ENCODE measurements at regions not wholly inside any gene's neighbourhood (a gene's known extent, or its start where the extent isn't known, plus 50 kb on each side); places are given as distances from the start of the nearest gene placed in this dataset.

GRCh38 chr4:119693126-119693525 lies 64.5 kb upstream of the PDE5A start:
- Histone ChIP-seq H3K9ac (ENCODE audit: low read length) (no peak overlapping the region), H2AFZ (ENCODE audit: low read length) (no peak overlapping the region), H3K4me3 (ENCODE audit: low read length) (no peak overlapping the region), H3K4me2 (ENCODE audit: low read length) (no peak overlapping the region), H3K9me2 (replicated peaks; ENCODE audit: low read length) (no peaks in the 10 kb centered on the region), H3K27me3 (ENCODE audit: low read length) (no peaks in the 10 kb centered on the region), H3F3A (ENCODE audit: low read length, unreplicated experiment) (no peaks in the 10 kb centered on the region), H3K79me2 (ENCODE audit: low read length) (no peaks in the 10 kb centered on the region), H3K4me1 (ENCODE audit: insufficient read depth, low read length) (no peaks in the 10 kb centered on the region), H3K27ac (ENCODE audit: low read length) (no peak overlapping the region), H3K36me3 (ENCODE audit: low read depth, low read length) (no peaks in the 10 kb centered on the region), H4K20me1 (ENCODE audit: low read length) (no peaks in the 10 kb centered on the region), H3K9me3 (ENCODE audit: low read length) (no peaks in the 10 kb centered on the region)
- ATAC-seq (no peak), DNase-seq (no peak)
- no TSS peak for BruUV-seq (replicated peaks)
- ChIA-PET CTCF (no interaction called here), POLR2A (ENCODE audit: unreplicated experiment) (interaction anchor here (0.7 kb wide), 1 partner anchor 156 kb away, joined by 9 read pairs; no protein-coding TSS in a partner anchor)
- TF ChIP-seq CTCF (conservative IDR thresholded peaks at IDR 0.05; ENCODE audit: low read depth, low read length): no peak
- TF ChIP-seq EZH2 (IDR thresholded peaks at IDR 0.05; ENCODE audit: low read length, unreplicated experiment): no peak
- no peak for TF ChIP-seq EZH2phosphoT487 (IDR thresholded peaks at IDR 0.05; ENCODE audit: borderline replicate concordance, low read length)
- intact Hi-C loops (cut with micrococcal nuclease): no loop called here

GRCh38 chr4:119692001-119692400 lies 63.4 kb upstream of the PDE5A start:
- CTCF ChIA-PET: no interaction called here
- no peak overlapping the region for H2AFZ ChIP-seq (ENCODE audit: low read length)
- DNase-seq (peak; percentile 25), ATAC-seq (no peak)
- no peaks in the 10 kb centered on the region for H3F3A ChIP-seq (ENCODE audit: low read length, unreplicated experiment)
- H3K9me3 ChIP-seq (ENCODE audit: low read length): no peaks in the 10 kb centered on the region
- no peak overlapping the region for H3K9ac ChIP-seq (ENCODE audit: low read length)
- no peaks in the 10 kb centered on the region for H3K27me3 ChIP-seq (ENCODE audit: low read length)
- H3K4me3 ChIP-seq (ENCODE audit: low read length): no peak overlapping the region
- H3K79me2 ChIP-seq (ENCODE audit: low read length): no peaks in the 10 kb centered on the region
- no peak overlapping the region for H3K4me2 ChIP-seq (ENCODE audit: low read length)
- no peaks in the 10 kb centered on the region for H4K20me1 ChIP-seq (ENCODE audit: low read length)
- H3K27ac ChIP-seq (ENCODE audit: low read length): no peak overlapping the region
- H3K9me2 ChIP-seq (replicated peaks; ENCODE audit: low read length): no peaks in the 10 kb centered on the region
- no peaks in the 10 kb centered on the region for H3K36me3 ChIP-seq (ENCODE audit: low read depth, low read length)
- TF ChIP-seq EZH2 (IDR thresholded peaks at IDR 0.05; ENCODE audit: low read length, unreplicated experiment) (no peak), EZH2phosphoT487 (IDR thresholded peaks at IDR 0.05; ENCODE audit: borderline replicate concordance, low read length) (no peak), CTCF (conservative IDR thresholded peaks at IDR 0.05; ENCODE audit: low read depth, low read length) (0 out of 2 replicates have a peak, but pooled peaks have one; percentile 11)
- no peaks in the 10 kb centered on the region for H3K4me1 ChIP-seq (ENCODE audit: insufficient read depth, low read length)
- intact Hi-C loops (cut with micrococcal nuclease): no loop called here
- POLR2A ChIA-PET (ENCODE audit: unreplicated experiment): interaction anchor here (0.6 kb wide), 1 partner anchor 43 kb away, joined by 3 read pairs; no protein-coding TSS in a partner anchor
- no TSS peak for BruUV-seq (replicated peaks)

- no TSS peak for BruUV-seq (replicated peaks)
- Histone ChIP-seq H3K36me3 (ENCODE audit: low read depth, low read length) (no peaks in the 10 kb centered on the region), H3K27me3 (ENCODE audit: low read length) (no peaks in the 10 kb centered on the region), H3K9me2 (replicated peaks; ENCODE audit: low read length) (no peaks in the 10 kb centered on the region), H3K9ac (ENCODE audit: low read length) (no peak overlapping the region), H3K27ac (ENCODE audit: low read length) (no peak overlapping the region), H3K4me1 (ENCODE audit: insufficient read depth, low read length) (no peaks in the 10 kb centered on the region), H4K20me1 (ENCODE audit: low read length) (no peaks in the 10 kb centered on the region), H3K9me3 (ENCODE audit: low read length) (no peaks in the 10 kb centered on the region), H3F3A (ENCODE audit: low read length, unreplicated experiment) (no peaks in the 10 kb centered on the region), H3K4me3 (ENCODE audit: low read length) (no peak overlapping the region), H3K4me2 (ENCODE audit: low read length) (no peak overlapping the region), H2AFZ (ENCODE audit: low read length) (no peak overlapping the region), H3K79me2 (ENCODE audit: low read length) (no peaks in the 10 kb centered on the region)
- TF ChIP-seq EZH2 (IDR thresholded peaks at IDR 0.05; ENCODE audit: low read length, unreplicated experiment): no peak
- TF ChIP-seq EZH2phosphoT487 (IDR thresholded peaks at IDR 0.05; ENCODE audit: borderline replicate concordance, low read length): no peak
- TF ChIP-seq CTCF (conservative IDR thresholded peaks at IDR 0.05; ENCODE audit: low read depth, low read length): no peak
- DNase-seq (peak; percentile 45), ATAC-seq (no peak)
- intact Hi-C loops (cut with micrococcal nuclease): no loop called here
- ChIA-PET POLR2A (ENCODE audit: unreplicated experiment) (no interaction called here), CTCF (no interaction called here)
Observed at GRCh38 chr4:119690871-119691270, 62.3 kb upstream of the PDE5A start.
